ENCODE measurements at regions not wholly inside any gene's neighbourhood (a gene's known extent, or its start where the extent isn't known, plus 50 kb on each side); places are given as distances from the start of the nearest gene placed in this dataset.

GRCh38 chr1:224795591-224795990 is 133.9 kb upstream of the DNAH14 start:
- no peaks in the 10 kb centered on the region for H3K27me3 ChIP-seq (ENCODE audit: control insufficient read depth, insufficient read depth, low read length)
- no peak overlapping the region for H4K5ac ChIP-seq (ENCODE audit: low read depth, low read length)
- no peak overlapping the region for H3K14ac ChIP-seq (replicated peaks; ENCODE audit: low read depth, low read length)
- H3K23ac ChIP-seq (ENCODE audit: low read depth, low read length), result no peak overlapping the region
- no peaks in the 10 kb centered on the region for H3K4me1 ChIP-seq (ENCODE audit: control insufficient read depth, insufficient read depth, low read length)
- H3K9me3 ChIP-seq (ENCODE audit: control insufficient read depth, insufficient read depth, low read length), result no peaks in the 10 kb centered on the region
- H4K91ac ChIP-seq (ENCODE audit: insufficient read depth, low read depth, low read length), result no peak overlapping the region
- intact Hi-C loops (cut with micrococcal nuclease), result no loop called here
- H2AK5ac ChIP-seq (ENCODE audit: low read depth, low read length), result no peak overlapping the region
- no peaks in the 10 kb centered on the region for H3K9me1 ChIP-seq (ENCODE audit: insufficient read depth, low read length)
- TF ChIP-seq MAFK (IDR thresholded peaks at IDR 0.05; ENCODE audit: low read depth, low read length) (no peak), POLR2A (IDR thresholded peaks at IDR 0.05; ENCODE audit: low read depth, low read length) (no peak), BHLHE40 (IDR thresholded peaks at IDR 0.05; ENCODE audit: low read depth, low read length) (no peak), RCOR1 (IDR thresholded peaks at IDR 0.05; ENCODE audit: insufficient replicate concordance, low read length) (no peak), RAD21 (IDR thresholded peaks at IDR 0.05; ENCODE audit: low read length) (no peak), MXI1 (IDR thresholded peaks at IDR 0.05; ENCODE audit: borderline replicate concordance, low read depth, low read length) (no peak), CEBPB (IDR thresholded peaks at IDR 0.05; ENCODE audit: low read depth, low read length) (no peak)
- no peaks in the 10 kb centered on the region for H4K20me1 ChIP-seq (ENCODE audit: insufficient read depth, low read length)
- no peak overlapping the region for H3K56ac ChIP-seq (ENCODE audit: extremely low read depth, insufficient read depth, low read length)
- no peak overlapping the region for H2BK5ac ChIP-seq (ENCODE audit: low read depth, low read length, poor library complexity, severe bottlenecking)
- no peak overlapping the region for H3K4me2 ChIP-seq (ENCODE audit: low read depth, low read length)
- no peak overlapping the region for H3K18ac ChIP-seq (ENCODE audit: low read depth, low read length)
- H2BK120ac ChIP-seq (ENCODE audit: low read depth, low read length), result no peak overlapping the region
- no peak overlapping the region for H4K8ac ChIP-seq (ENCODE audit: low read depth in 2 of 2, low read length in 2 of 2)
- no peak overlapping the region for H2AFZ ChIP-seq (replicated peaks; ENCODE audit: low read length, poor library complexity)
- ATAC-seq (ENCODE audit: low read depth) (no peak), DNase-seq (no peak)
- WGBS, 2 experiments (ENCODE audit: extremely low coverage in 2 of 2, insufficient read length in 1 of 2), result 0% methylated on average over 1 of the region's 2 CpGs; no CpG with 5 or more reads in 1 of the 2 experiments
- BruUV-seq (replicated peaks), result no TSS peak
- no peaks in the 10 kb centered on the region for H3K36me3 ChIP-seq (ENCODE audit: control insufficient read depth, insufficient read depth, low read length)
- H2BK20ac ChIP-seq (ENCODE audit: low read depth, low read length), result no peak overlapping the region
- no peak overlapping the region for H3K4ac ChIP-seq (ENCODE audit: low read depth, low read length)
- no peak overlapping the region for H3K27ac ChIP-seq (ENCODE audit: insufficient read depth, low read length)
- H2BK15ac ChIP-seq (ENCODE audit: low read depth, low read length), result no peak overlapping the region
- in situ Hi-C loops (cut with MboI; ENCODE audit: low sequenced_read_pairs), result no loop called here
- no peak overlapping the region for H2AK9ac ChIP-seq (replicated peaks; ENCODE audit: low read depth, low read length, poor library complexity)
- POLR2A ChIA-PET (ENCODE audit: unreplicated experiment), result no interaction called here
- dilution Hi-C loops (cut with HindIII; ENCODE audit: low sequenced_read_pairs, unreplicated experiment), result no loop called here
- no peak overlapping the region for H3K4me3 ChIP-seq (ENCODE audit: insufficient read depth, low read depth, low read length)
- H3K9ac ChIP-seq (ENCODE audit: low read depth, low read length), result no peak overlapping the region
- H3K79me1 ChIP-seq (ENCODE audit: low read depth in 1 of 2, low read length in 2 of 2), result no peaks in the 10 kb centered on the region
- CTCF ChIA-PET, result no interaction called here

Data from IMR-90 (cell line).